Hematopoietic multipotent progenitor cell (in vitro differentiated cells): ENCODE measurements at regions not wholly inside any gene's neighbourhood (a gene's known extent, or its start where the extent isn't known, plus 50 kb on each side); places are given as distances from the start of the nearest gene placed in this dataset.

Source experiments
- DNase-seq, 3 donors: peaks; one replicate each; pipeline ENCODE4 v3.0.0-alpha.2; 2011 to 2015; ENCODE audit warnings: low read depth in 2 of 3, low spot score in 2 of 3

- DNase-seq, result no peak
Observed at GRCh38 chr9:26176628-26177027, 498.4 kb upstream of the TUSC1 start.

GRCh38 chr9:26175264-26175663 is 497.0 kb upstream of the TUSC1 start:
- DNase-seq, result no peak

- DNase-seq, result no peak
Observed at GRCh38 chr9:26172301-26172700, 494.1 kb upstream of the TUSC1 start.

- no peak for DNase-seq
Observed at GRCh38 chr9:26171691-26172090, 493.4 kb upstream of the TUSC1 start.

GRCh38 chr9:26170190-26170589 is 491.9 kb upstream of the TUSC1 start:
- no peak for DNase-seq

- DNase-seq, result no peak
Observed at GRCh38 chr9:26169708-26170107, 491.5 kb upstream of the TUSC1 start.

- no peak for DNase-seq
Observed at GRCh38 chr9:26166537-26166936, 488.3 kb upstream of the TUSC1 start.

GRCh38 chr9:26165426-26165825 is 487.2 kb upstream of the TUSC1 start:
- DNase-seq, result no peak

- DNase-seq, result no peak
Observed at GRCh38 chr9:26163931-26164330, 485.7 kb upstream of the TUSC1 start.

- no peak for DNase-seq
Observed at GRCh38 chr9:26159575-26160392, 481.5 kb upstream of the TUSC1 start.

GRCh38 chr9:26158631-26159150 is 480.4 kb upstream of the TUSC1 start:
- no peak for DNase-seq

- no peak for DNase-seq
Observed at GRCh38 chr9:26157411-26157810, 479.2 kb upstream of the TUSC1 start.

- no peak for DNase-seq
Observed at GRCh38 chr9:26152350-26152749, 474.1 kb upstream of the TUSC1 start.

GRCh38 chr9:26148128-26148527 is 469.9 kb upstream of the TUSC1 start:
- no peak for DNase-seq

GRCh38 chr9:26145938-26146337 is 467.7 kb upstream of the TUSC1 start:
- DNase-seq, result no peak

- no peak for DNase-seq
Observed at GRCh38 chr9:26142631-26143030, 464.4 kb upstream of the TUSC1 start.

GRCh38 chr9:26142201-26142600 is 464.0 kb upstream of the TUSC1 start:
- no peak for DNase-seq

- DNase-seq, result no peak
Observed at GRCh38 chr9:26133537-26133936, 455.3 kb upstream of the TUSC1 start.

GRCh38 chr9:26132746-26133312 is 454.6 kb upstream of the TUSC1 start:
- DNase-seq, result no peak

GRCh38 chr9:26131886-26132285 is 453.6 kb upstream of the TUSC1 start:
- DNase-seq, result no peak

- DNase-seq, result no peak
Observed at GRCh38 chr9:26129217-26129616, 451.0 kb upstream of the TUSC1 start.

- no peak for DNase-seq
Observed at GRCh38 chr9:26125693-26126092, 447.4 kb upstream of the TUSC1 start.
